ENCODE measurements at regions not wholly inside any gene's neighbourhood (a gene's known extent, or its start where the extent isn't known, plus 50 kb on each side); places are given as distances from the start of the nearest gene placed in this dataset.

DNA sequence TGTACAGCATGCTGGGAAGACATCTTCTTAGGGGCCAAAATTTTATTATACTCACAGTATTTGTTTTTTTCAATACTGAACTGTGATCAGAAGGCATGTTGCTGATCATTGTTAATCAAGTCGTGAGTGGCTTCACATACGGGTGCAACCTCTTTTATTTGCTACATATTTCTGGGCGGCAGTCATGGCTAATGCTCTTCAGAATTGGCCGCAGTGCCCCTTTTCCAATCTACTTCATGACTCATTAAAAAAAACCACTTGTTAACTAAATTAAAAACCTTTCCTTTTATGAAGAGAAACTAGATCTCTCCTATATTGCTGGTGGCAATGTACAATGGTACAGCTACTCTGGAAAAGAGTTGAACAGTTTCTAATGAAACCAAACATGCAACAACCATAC, 101.5 kb upstream of the C1GALT1C1 start:
- TF ChIP-seq RARB (CRISPR knock-in tag; IDR thresholded peaks at IDR 0.05) (no peak), ESRRA (IDR thresholded peaks at IDR 0.05; ENCODE audit: borderline replicate concordance, low read length) (no peak), ZSCAN20 (CRISPR knock-in tag; IDR thresholded peaks at IDR 0.05) (no peak), POLR2A (IDR thresholded peaks at IDR 0.05; ENCODE audit: low read length) (no peak), HOXA7 (CRISPR knock-in tag; IDR thresholded peaks at IDR 0.05) (no peak), BHLHE40 (IDR thresholded peaks at IDR 0.05; ENCODE audit: low read depth, low read length) (no peak), RCOR1 (IDR thresholded peaks at IDR 0.05; ENCODE audit: low read depth, low read length) (no peak), RFX5 (IDR thresholded peaks at IDR 0.05) (no peak), JUNB (IDR thresholded peaks at IDR 0.05) (no peak)
- TF ChIP-seq, protein P1, sequence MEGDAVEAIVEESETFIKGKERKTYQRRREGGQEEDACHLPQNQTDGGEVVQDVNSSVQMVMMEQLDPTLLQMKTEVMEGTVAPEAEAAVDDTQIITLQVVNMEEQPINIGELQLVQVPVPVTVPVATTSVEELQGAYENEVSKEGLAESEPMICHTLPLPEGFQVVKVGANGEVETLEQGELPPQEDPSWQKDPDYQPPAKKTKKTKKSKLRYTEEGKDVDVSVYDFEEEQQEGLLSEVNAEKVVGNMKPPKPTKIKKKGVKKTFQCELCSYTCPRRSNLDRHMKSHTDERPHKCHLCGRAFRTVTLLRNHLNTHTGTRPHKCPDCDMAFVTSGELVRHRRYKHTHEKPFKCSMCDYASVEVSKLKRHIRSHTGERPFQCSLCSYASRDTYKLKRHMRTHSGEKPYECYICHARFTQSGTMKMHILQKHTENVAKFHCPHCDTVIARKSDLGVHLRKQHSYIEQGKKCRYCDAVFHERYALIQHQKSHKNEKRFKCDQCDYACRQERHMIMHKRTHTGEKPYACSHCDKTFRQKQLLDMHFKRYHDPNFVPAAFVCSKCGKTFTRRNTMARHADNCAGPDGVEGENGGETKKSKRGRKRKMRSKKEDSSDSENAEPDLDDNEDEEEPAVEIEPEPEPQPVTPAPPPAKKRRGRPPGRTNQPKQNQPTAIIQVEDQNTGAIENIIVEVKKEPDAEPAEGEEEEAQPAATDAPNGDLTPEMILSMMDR (IDR thresholded peaks at IDR 0.05), result no peak
- TF ChIP-seq, protein P2, sequence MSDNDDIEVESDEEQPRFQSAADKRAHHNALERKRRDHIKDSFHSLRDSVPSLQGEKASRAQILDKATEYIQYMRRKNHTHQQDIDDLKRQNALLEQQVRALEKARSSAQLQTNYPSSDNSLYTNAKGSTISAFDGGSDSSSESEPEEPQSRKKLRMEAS (IDR thresholded peaks at IDR 0.05), result no peak

All from A549 (cell line).